ENCODE measurements at regions not wholly inside any gene's neighbourhood (a gene's known extent, or its start where the extent isn't known, plus 50 kb on each side); places are given as distances from the start of the nearest gene placed in this dataset.

DNA sequence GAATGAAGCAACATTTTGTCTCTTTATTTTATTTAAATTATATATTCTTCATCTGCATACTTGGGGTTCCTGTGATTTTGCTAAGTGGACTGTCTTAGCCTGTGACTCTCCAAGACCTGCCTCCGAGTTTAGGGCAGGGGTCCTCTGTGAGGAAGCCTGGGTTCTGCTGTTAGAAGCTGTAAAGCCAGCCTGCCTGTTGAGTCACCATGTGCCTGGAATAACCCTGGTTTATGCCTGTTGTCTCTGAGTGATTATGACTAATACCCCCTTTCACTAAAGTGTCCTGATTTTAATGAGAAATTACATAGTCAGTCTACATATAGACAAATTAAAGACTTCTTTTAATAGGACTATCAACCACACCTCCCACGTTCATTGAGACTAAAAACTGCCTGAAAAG lies 369.1 kb downstream of the ZNF521 start:
- Histone ChIP-seq H3K9me3 (ENCODE audit: control insufficient read depth, insufficient read depth, low read length) (no peaks in the 10 kb centered on the region), H3K27ac (ENCODE audit: low read depth, low read length) (no peak overlapping the region), H3K27me3 (ENCODE audit: control insufficient read depth, insufficient read depth, low read length) (peaks cover 9% of the 10 kb centered on the region), H3K4me3 (ENCODE audit: low read depth, low read length) (no peak overlapping the region)
- TF ChIP-seq, protein P1, sequence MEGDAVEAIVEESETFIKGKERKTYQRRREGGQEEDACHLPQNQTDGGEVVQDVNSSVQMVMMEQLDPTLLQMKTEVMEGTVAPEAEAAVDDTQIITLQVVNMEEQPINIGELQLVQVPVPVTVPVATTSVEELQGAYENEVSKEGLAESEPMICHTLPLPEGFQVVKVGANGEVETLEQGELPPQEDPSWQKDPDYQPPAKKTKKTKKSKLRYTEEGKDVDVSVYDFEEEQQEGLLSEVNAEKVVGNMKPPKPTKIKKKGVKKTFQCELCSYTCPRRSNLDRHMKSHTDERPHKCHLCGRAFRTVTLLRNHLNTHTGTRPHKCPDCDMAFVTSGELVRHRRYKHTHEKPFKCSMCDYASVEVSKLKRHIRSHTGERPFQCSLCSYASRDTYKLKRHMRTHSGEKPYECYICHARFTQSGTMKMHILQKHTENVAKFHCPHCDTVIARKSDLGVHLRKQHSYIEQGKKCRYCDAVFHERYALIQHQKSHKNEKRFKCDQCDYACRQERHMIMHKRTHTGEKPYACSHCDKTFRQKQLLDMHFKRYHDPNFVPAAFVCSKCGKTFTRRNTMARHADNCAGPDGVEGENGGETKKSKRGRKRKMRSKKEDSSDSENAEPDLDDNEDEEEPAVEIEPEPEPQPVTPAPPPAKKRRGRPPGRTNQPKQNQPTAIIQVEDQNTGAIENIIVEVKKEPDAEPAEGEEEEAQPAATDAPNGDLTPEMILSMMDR (IDR thresholded peaks at IDR 0.05; ENCODE audit: low read depth, low read length) = no peak
- no peak for DNase-seq (ENCODE audit: low read depth, low spot score)
- ChIA-PET CTCF (no interaction called here), POLR2A (no interaction called here)

DNA sequence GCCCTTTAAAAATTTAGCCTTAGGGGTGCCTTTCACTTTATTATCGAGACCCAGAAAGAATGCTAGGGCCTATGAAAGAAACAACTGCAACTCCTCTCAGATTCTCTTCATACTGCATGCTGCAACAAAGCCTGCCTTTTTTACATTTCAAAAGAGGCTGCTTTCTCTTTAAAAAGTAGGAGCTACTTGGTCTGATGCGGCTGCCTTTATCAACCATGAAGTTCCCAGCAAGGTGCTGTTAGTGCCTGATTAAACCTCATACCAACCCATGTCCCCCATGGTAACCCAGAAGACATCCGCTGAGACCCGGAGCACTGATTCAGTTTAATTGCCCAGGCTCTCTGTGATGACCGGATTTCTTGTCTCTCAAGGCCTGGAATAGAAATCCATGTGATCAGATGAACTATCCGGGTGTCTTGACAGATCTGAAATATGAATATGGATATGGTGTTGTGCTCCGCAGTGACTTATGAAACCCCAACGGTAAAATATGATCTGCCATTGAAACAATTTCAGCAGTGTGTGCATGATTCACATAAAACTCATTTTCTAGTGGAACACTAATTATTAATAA lies 368.3 kb downstream of the ZNF521 start:
- H3K27me3 ChIP-seq (ENCODE audit: control insufficient read depth, insufficient read depth, low read length) = peaks cover 8% of the 10 kb centered on the region
- H3K9me3 ChIP-seq (ENCODE audit: control insufficient read depth, insufficient read depth, low read length) = no peaks in the 10 kb centered on the region
- CTCF ChIA-PET = no interaction called here
- no peak overlapping the region for H3K27ac ChIP-seq (ENCODE audit: low read depth, low read length)
- POLR2A ChIA-PET = no interaction called here
- TF ChIP-seq, protein P1 (IDR thresholded peaks at IDR 0.05; ENCODE audit: low read depth, low read length) = no peak
- no peak overlapping the region for H3K4me3 ChIP-seq (ENCODE audit: low read depth, low read length)
- no peak for DNase-seq (ENCODE audit: low read depth, low spot score)

DNA sequence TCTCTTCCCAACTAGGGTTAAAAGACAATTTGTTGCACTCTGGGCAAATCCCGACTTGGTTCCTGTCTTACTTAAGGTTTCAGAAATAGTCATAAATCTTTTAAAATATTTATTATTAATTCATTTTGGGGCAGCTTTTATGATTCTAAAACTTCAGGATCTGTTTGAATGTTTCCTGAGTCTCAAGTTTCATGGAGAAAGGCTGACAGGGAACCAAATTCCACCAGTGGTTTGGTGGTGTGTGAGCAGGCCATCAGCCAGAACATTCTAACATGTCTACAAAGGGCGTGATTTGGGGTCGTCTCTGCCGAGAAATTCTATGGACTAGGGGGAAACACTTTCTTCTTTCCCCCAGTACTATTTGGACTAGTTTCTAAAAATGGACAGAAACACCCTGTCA lies 366.4 kb downstream of the ZNF521 start:
- no peaks in the 10 kb centered on the region for H3K9me3 ChIP-seq (ENCODE audit: control insufficient read depth, insufficient read depth, low read length)
- ChIA-PET CTCF (no interaction called here), POLR2A (no interaction called here)
- no peak for DNase-seq (ENCODE audit: low read depth, low spot score)
- H3K27ac ChIP-seq (ENCODE audit: low read depth, low read length) = no peak overlapping the region
- H3K4me3 ChIP-seq (ENCODE audit: low read depth, low read length) = no peak overlapping the region
- TF ChIP-seq, protein P1 (IDR thresholded peaks at IDR 0.05; ENCODE audit: low read depth, low read length) = no peak
- peaks cover 4% of the 10 kb centered on the region for H3K27me3 ChIP-seq (ENCODE audit: control insufficient read depth, insufficient read depth, low read length)

DNA sequence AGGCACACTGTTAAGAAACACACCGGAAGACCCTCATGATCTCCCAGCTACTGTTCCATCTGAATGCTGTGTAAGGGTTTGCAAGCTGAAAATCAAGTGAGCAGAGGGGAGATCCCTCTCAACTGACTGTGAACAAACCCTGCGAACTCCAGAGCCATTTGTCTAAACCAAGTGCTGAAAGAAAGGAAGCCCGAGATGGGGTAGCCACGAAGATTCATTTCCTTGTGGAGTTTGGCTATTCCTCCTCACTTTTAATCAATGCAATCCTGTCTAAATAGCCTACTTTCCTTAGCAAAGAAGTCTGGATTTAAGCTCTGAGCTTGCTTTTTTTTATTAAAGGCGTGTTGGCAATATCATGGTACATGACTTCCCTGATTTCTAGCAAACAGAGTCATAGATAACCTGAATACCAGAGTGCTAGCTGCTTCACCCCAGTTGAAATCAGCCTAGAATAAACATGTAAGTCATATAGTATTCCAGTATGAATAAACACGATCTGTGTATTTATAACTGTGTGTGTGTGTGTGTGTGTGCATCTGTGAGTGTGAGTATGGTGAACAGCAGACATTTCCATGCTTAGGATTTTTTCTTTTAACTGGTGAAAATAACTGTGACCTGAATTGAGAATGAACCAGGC lies 365.2 kb downstream of the ZNF521 start:
- no peak overlapping the region for H3K27ac ChIP-seq (ENCODE audit: low read depth, low read length)
- no peaks in the 10 kb centered on the region for H3K9me3 ChIP-seq (ENCODE audit: control insufficient read depth, insufficient read depth, low read length)
- ChIA-PET CTCF (no interaction called here), POLR2A (interaction anchor here (0.6 to 1.0 kb wide), 2 partner anchors 247 to 323 kb away, joined by 5 to 13 read pairs; no protein-coding TSS in a partner anchor)
- TF ChIP-seq, protein P1 (IDR thresholded peaks at IDR 0.05; ENCODE audit: low read depth, low read length) = no peak
- DNase-seq (ENCODE audit: low read depth, low spot score) = no peak
- H3K4me3 ChIP-seq (ENCODE audit: low read depth, low read length) = no peak overlapping the region
- peaks cover 4% of the 10 kb centered on the region for H3K27me3 ChIP-seq (ENCODE audit: control insufficient read depth, insufficient read depth, low read length)
